ENCODE measurements at regions not wholly inside any gene's neighbourhood (a gene's known extent, or its start where the extent isn't known, plus 50 kb on each side); places are given as distances from the start of the nearest gene placed in this dataset.
A peak's percentile ranks its signal among the peaks of the same experiment; 100 is the strongest.

- Histone ChIP-seq H3K4me1 (ENCODE audit: low read length) (no peaks in the 10 kb centered on the region), H3K4me3 (ENCODE audit: low read length) (no peak overlapping the region), H3K27me3 (replicated peaks; ENCODE audit: insufficient read depth, low read length) (no peaks in the 10 kb centered on the region), H4K20me1 (ENCODE audit: insufficient read depth, low read length) (no peaks in the 10 kb centered on the region), H3F3A (ENCODE audit: insufficient read depth, low read length) (no peaks in the 10 kb centered on the region), H3K9me2 (replicated peaks; ENCODE audit: insufficient read depth, low read length) (no peaks in the 10 kb centered on the region), H3K36me3 (replicated peaks; ENCODE audit: insufficient read depth, low read length) (no peaks in the 10 kb centered on the region), H3K9me3 (replicated peaks; ENCODE audit: insufficient read depth, low read length) (no peaks in the 10 kb centered on the region), H3K27ac (ENCODE audit: low read length) (no peak overlapping the region), H3K79me2 (ENCODE audit: low read length) (no peaks in the 10 kb centered on the region), H3K9ac (ENCODE audit: low read length) (no peak overlapping the region), H2AFZ (ENCODE audit: low read length) (no peak overlapping the region), H3K4me2 (ENCODE audit: low read depth, low read length) (no peak overlapping the region)
- TF ChIP-seq EZH2 (optimal IDR thresholded peaks at IDR 0.05; ENCODE audit: low read depth, low read length) = no peak
- TF ChIP-seq EZH2phosphoT487 (IDR thresholded peaks at IDR 0.05; ENCODE audit: low read length) = no peak
- TF ChIP-seq CTCF (IDR thresholded peaks at IDR 0.05; ENCODE audit: low read length) = no peak
- DNase-seq = peak; percentile 13
Measured at GRCh38 chr5:4197151-4197550, 601.5 kb downstream of the IRX1 start.

- H3K9me2 ChIP-seq (replicated peaks; ENCODE audit: insufficient read depth, low read length) = no peaks in the 10 kb centered on the region
- H3K36me3 ChIP-seq (replicated peaks; ENCODE audit: insufficient read depth, low read length) = no peaks in the 10 kb centered on the region
- no peaks in the 10 kb centered on the region for H3K4me1 ChIP-seq (ENCODE audit: low read length)
- no peaks in the 10 kb centered on the region for H3F3A ChIP-seq (ENCODE audit: insufficient read depth, low read length)
- H3K9ac ChIP-seq (ENCODE audit: low read length) = no peak overlapping the region
- no peak overlapping the region for H3K4me2 ChIP-seq (ENCODE audit: low read depth, low read length)
- H3K27me3 ChIP-seq (replicated peaks; ENCODE audit: insufficient read depth, low read length) = no peaks in the 10 kb centered on the region
- no peak for DNase-seq
- no peaks in the 10 kb centered on the region for H3K9me3 ChIP-seq (replicated peaks; ENCODE audit: insufficient read depth, low read length)
- H3K4me3 ChIP-seq (ENCODE audit: low read length) = no peak overlapping the region
- TF ChIP-seq EZH2 (optimal IDR thresholded peaks at IDR 0.05; ENCODE audit: low read depth, low read length) = no peak
- TF ChIP-seq EZH2phosphoT487 (IDR thresholded peaks at IDR 0.05; ENCODE audit: low read length) = no peak
- no peaks in the 10 kb centered on the region for H4K20me1 ChIP-seq (ENCODE audit: insufficient read depth, low read length)
- H3K27ac ChIP-seq (ENCODE audit: low read length) = no peak overlapping the region
- H3K79me2 ChIP-seq (ENCODE audit: low read length) = no peaks in the 10 kb centered on the region
- no peak overlapping the region for H2AFZ ChIP-seq (ENCODE audit: low read length)
Measured at GRCh38 chr5:4198461-4198860, 602.8 kb downstream of the IRX1 start.

- Histone ChIP-seq H3K9ac (ENCODE audit: low read length) (no peak overlapping the region), H3K4me1 (ENCODE audit: low read length) (no peaks in the 10 kb centered on the region), H3K4me3 (ENCODE audit: low read length) (no peak overlapping the region), H3K79me2 (ENCODE audit: low read length) (no peaks in the 10 kb centered on the region), H3F3A (ENCODE audit: insufficient read depth, low read length) (no peaks in the 10 kb centered on the region), H3K4me2 (ENCODE audit: low read depth, low read length) (no peak overlapping the region), H3K27me3 (replicated peaks; ENCODE audit: insufficient read depth, low read length) (no peaks in the 10 kb centered on the region), H3K9me2 (replicated peaks; ENCODE audit: insufficient read depth, low read length) (no peaks in the 10 kb centered on the region), H2AFZ (ENCODE audit: low read length) (no peak overlapping the region), H3K27ac (ENCODE audit: low read length) (no peak overlapping the region), H4K20me1 (ENCODE audit: insufficient read depth, low read length) (no peaks in the 10 kb centered on the region), H3K9me3 (replicated peaks; ENCODE audit: insufficient read depth, low read length) (no peaks in the 10 kb centered on the region), H3K36me3 (replicated peaks; ENCODE audit: insufficient read depth, low read length) (no peaks in the 10 kb centered on the region)
- DNase-seq = no peak
- no peak for TF ChIP-seq CTCF (IDR thresholded peaks at IDR 0.05; ENCODE audit: low read length)
- TF ChIP-seq EZH2 (optimal IDR thresholded peaks at IDR 0.05; ENCODE audit: low read depth, low read length) = no peak
- no peak for TF ChIP-seq EZH2phosphoT487 (IDR thresholded peaks at IDR 0.05; ENCODE audit: low read length)
Measured at GRCh38 chr5:4199049-4199841, 603.6 kb downstream of the IRX1 start.

- TF ChIP-seq EZH2phosphoT487 (IDR thresholded peaks at IDR 0.05; ENCODE audit: low read length) (no peak), CTCF (IDR thresholded peaks at IDR 0.05; ENCODE audit: low read length) (no peak), EZH2 (optimal IDR thresholded peaks at IDR 0.05; ENCODE audit: low read depth, low read length) (no peak)
- Histone ChIP-seq H3K9ac (ENCODE audit: low read length) (no peak overlapping the region), H3K27ac (ENCODE audit: low read length) (no peak overlapping the region), H3K4me1 (ENCODE audit: low read length) (no peaks in the 10 kb centered on the region), H2AFZ (ENCODE audit: low read length) (no peak overlapping the region), H3K27me3 (replicated peaks; ENCODE audit: insufficient read depth, low read length) (no peaks in the 10 kb centered on the region), H3K9me3 (replicated peaks; ENCODE audit: insufficient read depth, low read length) (no peaks in the 10 kb centered on the region; the same call in 1 of the 2 replicates), H3F3A (ENCODE audit: insufficient read depth, low read length) (no peaks in the 10 kb centered on the region), H3K4me2 (ENCODE audit: low read depth, low read length) (no peak overlapping the region), H4K20me1 (ENCODE audit: insufficient read depth, low read length) (no peaks in the 10 kb centered on the region), H3K36me3 (replicated peaks; ENCODE audit: insufficient read depth, low read length) (no peaks in the 10 kb centered on the region), H3K9me2 (replicated peaks; ENCODE audit: insufficient read depth, low read length) (no peaks in the 10 kb centered on the region), H3K79me2 (ENCODE audit: low read length) (no peaks in the 10 kb centered on the region), H3K4me3 (ENCODE audit: low read length) (no peak overlapping the region)
- DNase-seq = no peak
Measured at GRCh38 chr5:4203146-4203545, 607.5 kb downstream of the IRX1 start.

All from MM.1S (cell line).